RWPE2 (cell line): ENCODE measurements at regions not wholly inside any gene's neighbourhood (a gene's known extent, or its start where the extent isn't known, plus 50 kb on each side); places are given as distances from the start of the nearest gene placed in this dataset.

Experiments used
- ATAC-seq: fragments of 200-7000 bp; cut with Tn5 transposase; 3 replicates; pipeline ENCODE4 v1.9.1; 2021; ENCODE audit warnings: low read depth
- DNase-seq: peaks from one replicate; pipeline ENCODE4 v3.0.0-alpha.2; 2020; ENCODE audit warnings: low spot score
- H3K27ac ChIP-seq: fragments of 450-650 bp; 2 replicates; pipeline ENCODE4 v1.5.1; 2017; ENCODE audit warnings: mild to moderate bottlenecking; ENCODE audit not compliant: poor library complexity, severe bottlenecking
- H3K27me3 ChIP-seq: fragments of 250-450 bp; sonication (Bioruptor Pico); 2 replicates; pipeline ENCODE4 v1.5.1; 2021; ENCODE audit warnings: mild to moderate bottlenecking, moderate library complexity; ENCODE audit not compliant: insufficient read depth, poor library complexity, severe bottlenecking
- H3K36me3 ChIP-seq: fragments of 250-450 bp; sonication (Bioruptor Pico); 2 replicates; pipeline ENCODE4 v1.5.1; 2020; ENCODE audit warnings: low read depth, mild to moderate bottlenecking, moderate library complexity
- H3K4me1 ChIP-seq: fragments of 250-450 bp; sonication (Bioruptor Pico); 2 replicates; pipeline ENCODE4 v1.5.1; 2021; ENCODE audit warnings: mild to moderate bottlenecking, moderate library complexity; ENCODE audit not compliant: insufficient read depth, poor library complexity, severe bottlenecking
- H3K4me3 ChIP-seq: fragments of 250-450 bp; sonication (Bioruptor Pico); 2 replicates; pipeline ENCODE4 v1.5.1; 2021; ENCODE audit warnings: mild to moderate bottlenecking, moderate library complexity; ENCODE audit not compliant: severe bottlenecking
- H3K9me3 ChIP-seq: fragments of 250-450 bp; sonication (Bioruptor Pico); 2 replicates; pipeline ENCODE4 v1.5.1; 2021; ENCODE audit warnings: mild to moderate bottlenecking, moderate library complexity; ENCODE audit not compliant: severe bottlenecking
- TF ChIP-seq, protein P1 (sequence below): fragments of 450-650 bp; IDR thresholded peaks from one replicate; pipeline ENCODE4 v1.5.1; 2017; ENCODE audit warnings: mild to moderate bottlenecking, moderate library complexity; ENCODE audit not compliant: poor library complexity, severe bottlenecking

DNA sequence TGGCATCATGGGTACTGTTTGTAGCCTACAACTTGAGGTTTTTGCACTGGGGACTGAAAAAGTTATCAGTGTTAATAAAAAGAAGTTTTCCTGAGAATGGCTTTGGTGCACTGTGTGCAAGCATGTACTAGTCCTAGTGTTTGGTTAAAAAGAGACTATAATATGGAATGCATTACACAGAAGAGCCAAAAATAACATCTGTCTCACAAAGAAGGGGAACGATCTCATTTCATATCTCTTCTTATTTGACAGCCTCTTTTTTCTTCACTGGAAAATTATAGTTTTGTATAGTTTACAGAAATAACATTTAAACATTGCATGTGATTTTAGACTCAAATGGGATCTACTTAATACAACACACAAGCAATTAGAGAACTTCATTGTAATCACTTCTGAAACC, 127.0 kb upstream of the GDNF start:
- no peaks in the 10 kb centered on the region for H3K4me1 ChIP-seq

DNA sequence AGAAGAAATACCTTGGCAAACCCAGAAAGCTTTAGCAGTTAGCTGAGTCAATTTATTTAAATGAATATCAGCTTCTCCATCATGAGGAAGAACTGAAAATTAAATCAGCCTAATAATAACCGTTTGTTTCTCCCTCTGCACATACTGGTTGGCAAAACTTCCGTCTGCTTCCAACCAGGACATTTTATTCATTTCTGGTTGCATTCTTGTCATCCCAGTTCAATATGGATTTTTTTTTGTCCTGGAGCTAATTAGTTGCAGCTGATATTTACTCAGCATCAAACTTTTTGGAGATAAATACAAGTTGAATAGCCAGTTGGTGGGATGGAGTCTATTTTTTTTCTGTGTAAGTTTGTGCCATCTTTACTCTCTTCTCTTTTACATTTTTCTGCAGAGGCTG, 126.5 kb upstream of the GDNF start:
- Histone ChIP-seq H3K36me3 (no peaks in the 10 kb centered on the region), H3K27me3 (peaks cover 16% of the 10 kb centered on the region), H3K4me1 (no peaks in the 10 kb centered on the region), H3K27ac (no peak overlapping the region), H3K4me3 (no peak overlapping the region), H3K9me3 (peaks cover 2% of the 10 kb centered on the region)
- DNase-seq (no peak), ATAC-seq (no peak)
- TF ChIP-seq, protein P1, sequence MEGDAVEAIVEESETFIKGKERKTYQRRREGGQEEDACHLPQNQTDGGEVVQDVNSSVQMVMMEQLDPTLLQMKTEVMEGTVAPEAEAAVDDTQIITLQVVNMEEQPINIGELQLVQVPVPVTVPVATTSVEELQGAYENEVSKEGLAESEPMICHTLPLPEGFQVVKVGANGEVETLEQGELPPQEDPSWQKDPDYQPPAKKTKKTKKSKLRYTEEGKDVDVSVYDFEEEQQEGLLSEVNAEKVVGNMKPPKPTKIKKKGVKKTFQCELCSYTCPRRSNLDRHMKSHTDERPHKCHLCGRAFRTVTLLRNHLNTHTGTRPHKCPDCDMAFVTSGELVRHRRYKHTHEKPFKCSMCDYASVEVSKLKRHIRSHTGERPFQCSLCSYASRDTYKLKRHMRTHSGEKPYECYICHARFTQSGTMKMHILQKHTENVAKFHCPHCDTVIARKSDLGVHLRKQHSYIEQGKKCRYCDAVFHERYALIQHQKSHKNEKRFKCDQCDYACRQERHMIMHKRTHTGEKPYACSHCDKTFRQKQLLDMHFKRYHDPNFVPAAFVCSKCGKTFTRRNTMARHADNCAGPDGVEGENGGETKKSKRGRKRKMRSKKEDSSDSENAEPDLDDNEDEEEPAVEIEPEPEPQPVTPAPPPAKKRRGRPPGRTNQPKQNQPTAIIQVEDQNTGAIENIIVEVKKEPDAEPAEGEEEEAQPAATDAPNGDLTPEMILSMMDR: no peak

More for the DNA sequence above, 127.0 kb upstream of the GDNF start:
- no peak for DNase-seq
- Histone ChIP-seq H3K27ac (no peak overlapping the region), H3K9me3 (peaks cover 2% of the 10 kb centered on the region), H3K27me3 (peaks cover 22% of the 10 kb centered on the region), H3K36me3 (no peaks in the 10 kb centered on the region), H3K4me3 (no peak overlapping the region)
- TF ChIP-seq, protein P1: no peak
- no peak for ATAC-seq

DNA sequence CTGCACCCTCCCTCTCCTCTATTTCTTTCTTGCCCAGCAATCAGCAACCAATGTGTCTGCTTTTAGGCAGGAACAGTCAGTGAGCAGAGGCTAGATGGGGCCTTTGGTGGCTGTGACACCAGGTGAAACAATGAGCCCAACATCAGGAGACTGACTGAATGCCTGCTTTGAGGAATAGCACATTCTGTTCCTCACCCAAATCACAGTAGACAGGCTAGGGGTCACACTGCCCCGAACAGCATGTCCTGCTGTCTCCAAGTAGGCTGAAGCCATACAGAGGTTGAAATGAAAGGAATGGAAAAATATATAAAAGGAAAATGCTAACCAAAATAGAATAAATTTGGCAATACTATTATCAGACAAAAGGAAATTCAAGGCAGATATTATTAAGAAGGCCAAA, 122.5 kb upstream of the GDNF start:
- DNase-seq: no peak
- no peak overlapping the region for H3K27ac ChIP-seq
- H3K4me1 ChIP-seq: no peaks in the 10 kb centered on the region
- no peak for ATAC-seq
- H3K9me3 ChIP-seq: peaks cover 9% of the 10 kb centered on the region
- TF ChIP-seq, protein P1: no peak
- H3K4me3 ChIP-seq: no peak overlapping the region
- peaks cover 8% of the 10 kb centered on the region for H3K27me3 ChIP-seq
- H3K36me3 ChIP-seq: no peaks in the 10 kb centered on the region

DNA sequence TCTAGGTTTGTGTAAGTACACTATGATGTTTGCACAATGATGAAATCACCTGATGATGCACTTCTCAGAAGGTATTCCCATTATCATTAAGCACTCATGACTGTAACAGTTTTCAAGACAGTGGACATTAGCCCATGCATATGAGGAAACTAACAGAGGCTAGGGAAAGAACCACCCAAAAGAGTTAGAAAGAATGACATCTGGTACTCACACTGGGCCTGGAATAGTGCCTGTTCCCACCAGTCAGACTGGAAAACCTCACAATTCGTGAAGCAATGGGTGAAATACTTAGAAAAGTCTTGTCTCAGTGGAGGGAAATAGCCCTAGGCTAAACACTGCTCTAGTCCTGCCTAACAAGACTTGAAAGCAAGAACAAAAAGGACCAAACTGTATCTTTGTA, 117.4 kb upstream of the GDNF start:
- DNase-seq (no peak), ATAC-seq (0 out of 3 replicates have a peak, but pooled peaks have one; percentile 12)
- Histone ChIP-seq H3K4me3 (no peak overlapping the region), H3K4me1 (no peaks in the 10 kb centered on the region), H3K27ac (no peak overlapping the region), H3K27me3 (no peaks in the 10 kb centered on the region), H3K36me3 (no peaks in the 10 kb centered on the region), H3K9me3 (peaks cover 6% of the 10 kb centered on the region)
- TF ChIP-seq, protein P1: no peak

DNA sequence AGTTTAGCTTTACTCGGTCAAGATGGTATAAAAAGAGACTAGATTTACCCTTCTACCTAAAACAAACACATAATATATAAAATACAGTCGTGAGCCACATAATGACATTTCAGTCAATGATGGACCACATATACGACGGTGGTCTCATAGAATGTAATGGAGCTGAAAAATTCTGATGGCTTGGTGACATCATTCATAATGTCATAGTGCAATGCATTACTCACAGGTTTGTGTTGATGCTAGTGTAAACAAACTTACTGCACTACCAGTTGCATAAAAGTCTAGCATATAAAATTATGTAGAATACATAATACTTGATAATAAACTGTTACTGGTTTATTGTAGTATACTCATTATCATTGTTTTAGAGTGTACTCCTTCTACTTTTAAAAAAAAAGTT, 115.9 kb upstream of the GDNF start:
- no peak for ATAC-seq
- no peaks in the 10 kb centered on the region for H3K27me3 ChIP-seq

More for the DNA sequence above, 115.9 kb upstream of the GDNF start:
- H3K36me3 ChIP-seq: no peaks in the 10 kb centered on the region
- peaks cover 6% of the 10 kb centered on the region for H3K9me3 ChIP-seq
- no peak for DNase-seq
- no peak overlapping the region for H3K27ac ChIP-seq
- H3K4me3 ChIP-seq: no peak overlapping the region
- TF ChIP-seq, protein P1: no peak
- no peaks in the 10 kb centered on the region for H3K4me1 ChIP-seq
